GM21528 (cell line): ENCODE measurements at regions not wholly inside any gene's neighbourhood (a gene's known extent, or its start where the extent isn't known, plus 50 kb on each side); places are given as distances from the start of the nearest gene placed in this dataset.
"Not testable (repeated sequence)": the region's sequence is repeated elsewhere in the genome, so short reads cannot be mapped to it uniquely, and the experiment has no call there.

Experiments
- ATAC-seq: cut with Tn5 transposase; IDR thresholded peaks from one replicate; pipeline ENCODE4 v1.9.1; 2021; ENCODE audit warnings: mild to moderate bottlenecking, moderate library complexity; ENCODE audit not compliant: unreplicated experiment, low FRiP score

DNA sequence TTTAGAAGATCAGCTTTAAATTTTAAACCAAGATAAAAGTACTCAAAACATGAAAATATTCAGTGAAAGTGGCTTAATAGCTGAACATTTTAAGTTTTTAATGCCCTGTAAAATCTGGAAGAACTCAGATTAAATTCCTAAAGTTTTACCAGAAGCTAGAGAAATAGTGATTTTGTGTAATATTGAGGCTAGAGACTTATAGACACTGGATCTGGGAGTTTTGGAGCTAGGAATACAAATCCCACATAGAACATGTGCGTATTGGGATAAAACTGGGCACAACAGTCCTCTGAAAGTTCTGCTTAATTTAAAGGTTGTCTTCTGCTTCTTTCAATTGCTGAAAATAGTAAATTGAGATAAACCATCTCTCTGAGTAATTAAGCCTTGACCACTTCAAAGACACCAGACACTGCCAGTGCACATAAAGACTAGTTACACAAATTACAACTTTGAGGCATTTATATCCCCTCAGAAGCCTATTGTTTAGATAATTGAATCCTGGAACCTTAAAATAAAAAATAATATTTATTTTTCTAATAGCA, 1382.5 kb downstream of the OTOL1 start:
- ATAC-seq, result no peak

DNA sequence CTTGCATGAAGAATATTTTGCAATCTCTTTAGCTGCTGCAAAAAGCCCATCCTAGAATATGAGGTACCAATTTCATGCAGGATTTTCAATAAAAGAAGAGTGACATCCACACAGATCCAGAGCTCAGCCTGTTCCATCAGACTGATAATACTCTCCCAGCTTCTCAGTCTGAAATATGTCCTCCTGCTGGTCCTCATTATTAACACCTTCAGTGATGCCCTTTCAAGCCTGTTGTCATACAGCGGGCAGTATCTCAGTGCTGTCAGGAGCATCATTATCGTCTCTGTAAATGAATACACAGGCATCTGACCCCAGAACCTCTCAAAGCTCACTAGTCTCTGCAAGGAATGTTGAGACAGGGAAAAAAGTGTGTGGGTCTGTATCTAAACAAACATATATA, 1387.8 kb downstream of the OTOL1 start:
- no peak for ATAC-seq

DNA sequence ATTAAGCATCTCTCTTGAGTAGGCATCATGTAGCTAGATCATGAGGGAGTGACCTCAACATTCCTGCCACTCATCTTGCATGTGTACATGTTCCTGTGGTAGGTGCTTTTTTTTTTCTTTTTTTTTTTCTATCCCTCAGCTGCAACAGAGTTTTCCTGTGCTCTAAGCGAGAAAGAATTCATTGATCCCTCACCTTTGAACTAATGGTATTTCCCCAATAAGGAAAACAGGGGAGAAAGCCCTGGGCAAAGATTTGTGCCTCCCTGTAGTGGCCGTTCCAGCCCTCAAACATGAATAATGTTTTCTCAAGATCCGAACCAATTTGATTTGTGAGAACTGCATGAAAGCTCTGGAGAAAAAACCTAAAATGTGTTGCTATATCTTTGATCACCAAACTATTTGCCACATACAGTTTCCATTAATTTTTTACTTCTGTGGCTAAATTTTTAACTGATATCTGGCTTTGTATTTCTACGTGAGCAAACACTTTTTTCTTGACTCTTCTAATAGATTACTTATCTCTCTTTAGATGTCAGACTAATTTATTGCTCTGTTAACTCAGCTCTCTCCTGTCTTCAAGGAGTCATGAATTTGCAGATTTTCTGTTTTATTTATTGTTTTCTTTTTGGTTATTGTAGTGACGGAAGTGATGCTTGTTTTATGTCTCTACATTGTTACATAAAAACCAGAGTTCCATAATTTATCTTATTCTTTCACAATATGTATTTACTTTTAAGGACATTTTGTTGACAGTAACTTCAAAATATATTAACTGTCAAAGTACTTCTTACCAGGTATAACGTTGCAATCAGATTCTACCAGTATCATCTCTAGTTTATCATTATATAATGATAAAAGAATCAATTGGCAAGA, 1396.5 kb downstream of the OTOL1 start:
- ATAC-seq, result no peak

DNA sequence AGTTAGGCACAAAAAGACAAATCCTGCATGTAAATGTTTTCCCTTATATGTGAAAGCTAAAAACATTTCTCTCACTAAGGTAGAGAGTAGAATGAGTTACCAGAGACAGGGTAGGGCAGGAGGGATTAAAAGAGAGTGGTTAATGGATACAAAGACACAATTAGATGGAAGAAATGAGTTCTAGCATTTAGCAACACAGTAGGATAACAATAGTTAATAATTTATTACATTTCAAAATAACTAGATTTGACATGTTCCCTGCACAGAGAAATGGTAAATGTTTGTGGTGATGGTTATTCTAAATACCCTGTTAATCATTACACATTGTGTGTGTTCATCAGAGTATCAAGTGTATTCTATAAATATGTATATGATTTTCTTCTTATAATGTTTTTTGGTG, 1400.7 kb downstream of the OTOL1 start:
- no peak for ATAC-seq

DNA sequence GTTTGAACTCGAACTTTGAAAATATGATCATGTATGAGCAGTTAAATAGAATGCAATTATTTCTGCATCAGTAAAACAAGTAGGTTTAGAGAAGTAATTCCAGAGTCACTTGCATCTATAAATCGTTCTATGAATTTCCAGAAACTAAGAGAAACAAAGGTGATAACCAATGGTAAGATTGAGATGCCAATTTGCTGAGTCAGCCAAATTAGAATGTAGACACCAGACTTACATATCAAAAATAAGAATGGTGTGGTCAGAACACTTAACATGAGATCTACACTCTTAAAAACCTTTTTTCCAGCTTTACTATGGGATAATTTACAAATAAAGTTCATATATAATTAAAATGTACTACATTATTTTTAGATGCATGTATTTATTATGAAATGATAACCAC, 1435.9 kb downstream of the OTOL1 start:
- ATAC-seq, result no peak

DNA sequence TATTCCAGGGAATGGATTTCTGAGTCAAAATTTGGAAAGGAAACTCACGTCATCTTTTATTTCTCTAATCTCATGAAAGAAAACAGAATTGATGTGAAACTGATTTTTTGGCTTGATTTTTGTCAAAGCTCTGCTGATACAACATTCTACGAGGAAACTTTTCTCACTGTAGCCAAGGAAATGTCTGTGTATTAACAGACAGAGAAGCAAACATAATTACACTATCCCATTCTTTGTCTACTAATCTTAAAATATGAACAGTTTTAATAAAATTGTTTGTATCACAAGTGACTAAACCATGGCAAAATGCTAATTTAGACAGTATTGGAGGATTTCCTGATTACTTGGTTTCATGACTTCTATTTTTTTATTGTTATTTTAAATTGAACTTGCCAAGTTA, 1437.0 kb downstream of the OTOL1 start:
- no peak for ATAC-seq

DNA sequence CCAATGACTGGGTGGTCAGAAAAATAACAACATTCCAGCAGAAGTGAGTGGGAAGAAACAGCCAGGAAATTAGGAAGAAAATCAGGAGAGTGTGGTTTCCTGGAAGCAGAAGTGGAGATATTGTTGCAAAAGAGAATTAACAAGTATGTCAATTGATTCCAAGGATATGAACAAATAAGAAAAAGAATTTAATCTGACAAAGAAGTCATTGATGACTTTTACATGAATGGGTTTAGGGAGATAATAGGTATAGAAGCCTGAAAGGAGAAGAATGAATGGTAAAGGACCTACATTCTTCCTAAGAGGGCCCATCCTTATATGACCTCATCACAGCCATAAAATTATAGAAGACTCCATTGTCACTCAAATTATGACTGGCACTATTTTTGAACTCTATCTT, 1440.1 kb downstream of the OTOL1 start:
- no peak for ATAC-seq

DNA sequence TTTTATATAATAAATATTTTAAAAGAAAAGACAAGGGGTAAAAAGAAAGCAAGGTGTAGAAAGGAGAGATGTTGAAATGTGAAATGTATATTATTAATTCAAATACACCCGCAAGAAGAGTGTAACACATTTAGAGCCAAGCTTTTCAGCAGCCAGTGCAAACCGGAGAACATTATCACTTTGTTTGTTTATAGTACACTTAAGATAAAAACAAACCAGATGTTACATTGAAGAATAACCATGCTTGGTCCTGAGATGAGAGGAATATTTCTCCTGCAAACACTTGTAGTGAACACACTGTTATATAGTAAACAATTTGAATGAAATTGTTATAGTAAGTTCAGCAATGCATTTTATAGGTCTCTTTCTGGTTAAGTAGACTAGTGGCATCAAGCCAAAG, 1441.5 kb downstream of the OTOL1 start:
- ATAC-seq, result no peak

DNA sequence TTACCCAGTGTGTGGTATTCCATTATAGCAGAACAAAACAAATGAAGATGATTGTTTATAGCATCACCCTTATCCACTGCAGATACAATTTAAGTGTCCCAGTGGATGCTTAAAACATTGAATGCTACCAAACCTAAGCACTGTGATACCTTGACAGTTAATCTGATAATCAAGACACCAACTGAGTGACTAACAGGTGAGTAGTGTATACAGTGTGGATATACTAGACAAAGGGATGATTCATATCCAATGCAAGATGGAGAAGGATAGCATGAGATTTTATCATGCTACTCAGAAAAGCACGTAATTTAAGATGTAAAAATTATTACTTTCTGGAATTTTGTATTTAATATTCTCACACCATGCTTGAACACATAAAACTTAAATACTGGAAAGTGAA, 1449.0 kb downstream of the OTOL1 start:
- ATAC-seq, result no peak

DNA sequence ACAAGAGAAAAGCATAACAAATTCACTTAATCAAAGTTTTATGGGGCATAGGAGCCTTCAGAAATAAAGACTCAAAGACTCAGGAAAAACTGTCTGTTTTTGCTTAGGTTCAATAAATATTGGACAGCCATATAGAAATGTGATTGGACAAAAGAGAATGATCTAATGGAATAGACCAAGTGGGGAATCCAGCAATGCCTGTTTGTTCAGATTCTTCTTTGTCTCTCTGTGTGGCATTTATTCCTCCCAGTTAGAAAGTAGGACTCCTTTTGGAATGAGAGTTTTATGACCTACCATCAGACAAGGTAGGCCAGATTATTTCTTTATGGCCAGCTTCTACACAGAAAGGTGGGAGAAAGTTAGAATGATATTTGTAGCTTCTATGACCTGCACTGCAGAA, 1460.1 kb downstream of the OTOL1 start:
- ATAC-seq, result no peak

DNA sequence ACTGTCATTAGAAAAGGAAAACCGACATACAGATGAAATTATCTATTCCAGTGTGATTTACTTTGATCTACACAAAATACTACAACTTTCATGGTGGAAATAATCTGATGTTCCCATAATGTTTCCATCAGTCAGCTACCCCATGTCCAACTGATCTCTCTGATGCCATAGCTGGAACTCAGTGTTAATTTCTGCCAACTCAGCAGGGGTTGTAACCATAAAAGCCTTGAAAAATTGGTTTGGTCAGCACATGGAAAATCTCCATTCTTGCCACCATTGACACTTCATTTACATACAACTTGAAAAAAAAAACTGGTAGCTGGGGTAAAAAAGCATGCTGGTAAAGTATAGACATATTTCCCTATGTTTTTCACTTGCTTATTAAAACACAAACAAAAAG, 1463.7 kb downstream of the OTOL1 start:
- no peak for ATAC-seq

DNA sequence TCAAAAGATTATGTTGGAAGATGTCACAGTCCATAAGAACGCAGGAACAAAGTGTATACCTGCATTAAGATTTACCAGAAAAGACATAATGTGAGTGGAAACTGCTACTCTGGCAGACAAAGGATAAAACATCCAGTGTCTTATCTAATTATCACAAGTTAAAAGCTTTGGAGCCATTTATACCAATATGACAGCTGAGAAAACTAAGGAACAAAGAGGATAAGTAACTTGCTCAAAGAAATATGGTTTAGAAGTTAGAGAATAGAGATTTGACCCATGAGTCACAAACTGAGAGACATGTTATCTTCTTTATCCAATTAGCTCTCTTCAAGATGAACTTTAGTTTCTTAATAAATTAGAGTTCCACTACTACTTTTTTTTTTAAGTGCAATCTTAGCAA, 1473.7 kb downstream of the OTOL1 start:
- no peak for ATAC-seq

DNA sequence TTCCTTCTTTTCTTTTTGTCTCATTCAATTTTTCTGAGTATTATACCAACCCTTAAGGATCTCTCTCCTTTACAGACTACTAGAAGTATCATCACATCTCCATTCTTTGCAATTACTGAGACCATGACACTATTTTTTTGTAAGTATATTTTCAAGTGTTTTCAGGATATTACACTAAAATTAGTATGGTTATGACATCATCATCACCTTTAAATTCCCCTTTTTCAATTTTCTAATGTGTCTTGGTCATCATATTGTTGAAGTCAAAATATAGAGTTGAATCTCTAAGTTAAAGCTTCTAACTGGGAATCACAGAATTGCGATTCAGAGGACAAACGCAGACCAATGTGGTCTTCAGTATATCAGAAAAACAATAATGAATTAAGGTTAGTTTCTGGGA, 1475.1 kb downstream of the OTOL1 start:
- no peak for ATAC-seq

DNA sequence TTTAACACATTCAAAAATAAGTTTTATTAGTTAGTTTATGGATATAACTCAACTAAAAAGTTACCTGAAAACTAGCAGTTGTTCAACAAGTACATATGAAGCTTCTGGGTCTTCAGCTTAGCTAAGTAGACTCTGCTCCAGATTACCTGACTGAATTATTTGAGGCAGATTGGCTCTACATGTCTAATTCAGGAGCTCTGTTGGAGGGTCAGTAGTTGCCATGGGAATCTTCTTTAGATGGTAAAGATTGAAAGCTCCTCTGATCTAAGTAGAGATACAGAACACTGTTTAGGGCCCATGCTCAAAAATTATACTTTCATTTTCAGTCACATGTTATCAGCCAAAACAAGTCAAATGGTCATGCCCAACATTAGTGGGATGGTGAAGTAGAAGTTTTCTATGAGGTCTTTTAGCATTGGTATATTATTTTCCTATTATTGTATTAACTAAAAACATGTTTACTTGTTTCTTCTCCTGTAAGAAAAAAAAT, 1476.9 kb downstream of the OTOL1 start:
- ATAC-seq, result no peak

DNA sequence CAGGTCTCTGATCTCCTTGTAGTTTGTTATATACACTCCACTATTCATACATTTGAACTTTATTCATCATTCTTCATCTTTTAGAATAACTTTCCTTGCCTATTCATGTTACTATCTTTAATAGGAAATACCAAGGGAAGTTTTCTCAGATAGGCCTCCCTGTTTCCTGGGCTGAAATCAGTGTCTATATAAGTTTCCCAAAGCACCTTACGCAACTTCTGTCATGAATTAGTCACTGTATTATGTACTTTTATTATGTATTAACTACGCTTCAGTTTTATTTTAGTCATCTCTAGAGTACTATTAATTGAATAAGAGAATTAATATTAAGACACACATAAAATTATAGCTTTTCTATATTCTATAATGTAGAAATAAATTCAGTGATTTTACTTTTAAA, 1481.5 kb downstream of the OTOL1 start:
- no peak for ATAC-seq

DNA sequence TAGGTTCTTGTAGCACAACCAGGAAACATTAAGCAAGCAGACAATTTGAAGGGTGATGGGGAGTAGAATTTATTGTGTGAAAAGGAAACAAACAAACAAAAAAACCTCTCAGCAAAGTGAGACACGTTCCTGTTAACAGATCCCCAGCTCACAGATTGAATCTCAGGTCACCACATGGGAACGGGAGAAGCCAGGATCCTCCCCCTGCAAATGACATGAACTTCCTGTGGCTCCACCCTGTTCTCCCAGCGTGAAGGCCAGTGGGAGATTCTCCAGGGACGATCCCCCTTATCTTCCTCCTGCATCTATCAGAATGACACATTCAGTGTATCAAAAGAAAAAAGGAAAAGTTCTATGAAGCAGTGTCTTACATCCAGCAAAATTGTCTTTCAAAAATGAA, 1488.1 kb downstream of the OTOL1 start:
- ATAC-seq, result no peak

DNA sequence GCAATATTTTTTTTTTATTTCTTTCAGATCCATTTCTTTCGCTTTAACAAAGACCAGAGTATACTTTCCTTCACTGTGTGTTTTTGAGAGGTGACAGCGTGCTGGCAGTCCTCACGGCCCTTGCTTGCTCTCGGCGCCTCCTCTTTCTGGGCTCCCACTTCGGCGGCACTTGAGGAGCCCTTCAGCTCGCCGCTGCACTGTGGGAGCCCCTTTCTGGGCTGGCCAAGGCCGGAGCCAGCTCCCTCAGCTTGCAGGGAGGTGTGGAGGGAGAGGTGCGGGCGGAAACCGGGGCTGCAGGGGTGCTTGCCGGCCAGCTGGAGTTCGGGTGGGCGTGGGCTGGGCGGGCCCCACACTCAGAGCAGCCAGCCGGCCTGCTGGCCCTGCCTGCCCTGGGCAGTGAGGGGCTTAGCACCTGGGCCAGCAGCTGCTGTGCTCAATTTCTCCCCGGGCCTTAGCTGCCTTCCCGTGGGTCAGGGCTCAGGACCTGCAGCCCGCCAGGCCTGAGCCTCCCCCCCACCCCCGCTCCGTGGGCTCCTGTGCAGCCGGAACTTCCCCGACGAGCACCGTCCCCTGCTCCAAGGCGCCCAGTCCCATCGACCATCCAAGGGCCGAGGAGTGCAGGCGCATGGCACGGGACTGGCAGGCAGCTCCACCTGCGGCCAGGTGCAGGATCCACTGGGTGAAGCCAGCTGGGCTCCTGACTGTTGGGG, 1490.6 kb downstream of the OTOL1 start:
- not testable (repeated sequence) for ATAC-seq

DNA sequence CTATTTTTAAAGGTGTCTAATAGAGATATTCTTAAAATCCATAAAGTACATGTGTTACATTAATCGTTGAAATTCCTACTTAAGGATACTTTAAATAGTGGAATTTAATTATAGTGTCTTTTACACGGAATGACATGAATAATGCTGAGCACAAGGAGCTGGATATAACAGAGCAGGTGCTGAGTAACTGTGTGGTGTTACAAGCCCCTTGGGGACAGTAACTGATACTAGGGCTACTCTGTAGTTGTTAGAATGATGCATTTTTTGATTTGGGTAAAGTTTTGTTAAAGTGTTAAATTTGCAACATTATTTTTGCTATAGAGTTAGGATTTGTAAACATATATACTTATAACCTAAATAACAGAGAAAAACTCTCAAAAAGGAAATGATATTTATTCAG, 1496.1 kb downstream of the OTOL1 start:
- no peak for ATAC-seq

DNA sequence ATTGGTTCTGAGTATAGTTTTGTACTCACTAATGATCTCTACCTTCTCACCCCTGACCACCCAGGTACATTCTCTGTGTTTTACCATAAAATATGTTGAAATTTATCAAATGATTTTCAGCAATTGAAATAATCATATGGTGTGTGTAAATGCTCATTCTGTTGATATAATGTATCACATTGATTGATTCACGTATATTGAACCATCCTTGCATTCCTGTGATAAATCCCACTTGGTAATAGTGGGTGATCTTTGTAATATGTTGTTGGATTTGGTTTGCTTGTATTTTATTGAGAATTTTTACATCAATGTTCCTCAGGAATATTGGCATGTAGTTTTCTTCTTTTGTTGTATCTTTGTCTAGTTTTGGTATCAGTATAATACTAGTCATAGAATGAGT, 1497.6 kb downstream of the OTOL1 start:
- no peak for ATAC-seq

DNA sequence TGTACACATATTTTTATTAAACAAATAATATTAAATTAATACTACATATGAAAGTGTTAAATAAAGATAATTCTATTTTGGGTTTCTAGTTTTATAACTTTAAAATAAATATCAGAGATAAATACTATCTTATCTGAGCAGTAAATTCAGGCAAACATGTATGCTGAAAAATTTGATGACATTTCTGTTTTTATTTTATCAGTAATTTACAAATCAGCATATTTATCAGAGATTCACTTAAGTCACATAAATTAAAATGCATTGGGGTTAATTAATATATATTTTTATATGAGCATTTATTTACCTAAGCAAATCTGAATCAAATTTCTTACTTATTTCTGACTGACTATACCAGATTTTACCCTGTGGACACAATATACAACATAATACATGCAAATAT, 1499.8 kb downstream of the OTOL1 start:
- no peak for ATAC-seq

DNA sequence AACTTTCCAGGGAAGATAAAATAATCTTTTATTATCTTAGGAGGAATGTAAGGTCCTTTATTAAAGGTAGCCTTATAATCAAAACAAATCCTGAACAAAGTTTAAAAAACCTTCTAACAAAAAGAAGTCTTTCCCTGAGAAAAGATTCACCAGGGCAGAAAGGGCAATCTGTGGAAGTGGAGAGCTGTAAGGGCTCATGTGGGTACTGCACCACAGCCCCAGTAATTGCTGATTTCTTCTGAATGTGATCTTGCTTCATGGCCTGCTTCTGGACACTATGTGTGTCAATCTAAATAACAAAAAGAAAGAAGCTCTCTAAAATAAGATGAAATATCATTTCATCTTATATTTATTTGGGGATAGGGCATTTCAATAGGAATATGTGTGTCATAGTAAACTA, 1501.6 kb downstream of the OTOL1 start:
- no peak for ATAC-seq

DNA sequence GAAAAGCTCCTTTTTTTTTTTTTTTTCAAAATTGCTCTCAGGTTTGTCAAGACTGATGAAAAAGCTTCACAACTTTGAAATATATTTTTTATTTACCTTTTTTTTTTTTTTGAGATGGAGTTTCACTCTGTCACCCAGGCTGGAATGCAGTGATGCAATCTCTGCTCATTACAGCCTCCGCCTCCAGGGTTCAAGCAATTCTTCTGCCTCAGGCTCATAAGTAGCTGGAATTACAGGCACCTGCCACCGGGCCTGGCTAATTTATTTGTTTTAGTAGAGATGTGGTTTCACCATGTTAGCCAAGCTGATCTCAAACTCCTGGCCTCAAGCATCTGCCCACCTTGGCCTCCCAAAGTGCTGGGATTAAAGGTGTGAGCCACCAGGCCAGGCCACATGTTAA, 1515.0 kb downstream of the OTOL1 start:
- no peak for ATAC-seq
